Kidney epithelial cell (primary cell): ENCODE measurements at regions not wholly inside any gene's neighbourhood (a gene's known extent, or its start where the extent isn't known, plus 50 kb on each side); places are given as distances from the start of the nearest gene placed in this dataset.

Experiments
- DNase-seq: peaks from one replicate; pipeline ENCODE4 v3.0.0-alpha.2; 2010; ENCODE audit warnings: low read depth
- H3K27me3 ChIP-seq: 2 replicates; pipeline ENCODE4 v1.6.0; 2011; ENCODE audit warnings: low read length; ENCODE audit not compliant: control insufficient read depth, insufficient read depth
- H3K36me3 ChIP-seq: 2 replicates; pipeline ENCODE4 v1.5.1; 2011; ENCODE audit warnings: low read length; ENCODE audit not compliant: control insufficient read depth, insufficient read depth
- H3K4me3 ChIP-seq: 2 replicates; pipeline ENCODE4 v1.5.1; 2011; ENCODE audit warnings: low read depth, mild to moderate bottlenecking, control low read depth, low read length
- CTCF ChIP-seq: IDR thresholded peaks from 2 replicates; pipeline ENCODE4 v1.5.1; 2011; ENCODE audit warnings: mild to moderate bottlenecking, moderate library complexity, low read length, control low read depth, inconsistent platforms; ENCODE audit not compliant: insufficient read depth, poor library complexity, severe bottlenecking

DNA sequence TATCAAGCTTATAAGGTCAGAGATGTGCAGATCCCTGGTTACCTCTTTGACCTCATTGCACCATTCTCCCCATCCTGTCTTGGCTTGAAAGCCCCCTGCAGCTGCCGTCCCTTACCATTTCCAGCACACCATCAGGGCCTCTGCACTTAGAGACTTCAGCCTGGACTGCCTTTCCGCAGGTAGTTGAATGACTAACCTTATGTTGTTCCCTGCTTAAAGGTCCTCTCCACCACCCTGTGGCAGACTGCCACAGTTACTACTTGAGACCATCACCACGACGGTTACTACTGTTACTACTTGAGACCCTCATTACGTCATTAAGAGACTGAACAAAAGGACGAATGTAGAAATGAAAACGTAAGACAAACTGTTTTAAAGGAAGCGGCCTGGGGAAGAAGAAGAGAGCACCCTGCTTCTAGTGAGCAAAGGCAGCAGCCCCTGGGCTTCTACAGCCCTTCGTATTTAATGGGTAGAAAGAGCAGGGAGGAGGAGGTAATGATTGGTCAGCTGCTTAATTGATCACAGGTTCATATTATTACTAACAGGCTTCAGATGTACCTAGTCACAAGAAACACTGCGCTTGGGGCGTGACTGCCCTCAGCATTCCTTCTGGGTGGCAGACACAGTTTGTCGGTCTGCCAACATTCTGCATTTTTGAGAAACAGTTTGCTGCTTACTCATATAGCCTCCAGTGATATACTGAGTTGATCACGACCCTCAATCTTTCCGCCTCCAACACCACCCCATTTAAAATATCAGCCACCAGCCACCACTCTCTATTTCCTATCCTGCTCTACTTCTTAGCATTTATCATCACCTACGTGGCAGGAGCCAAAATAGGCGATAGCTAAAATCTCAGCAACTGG lies 74.1 kb upstream of the PARD3 start:
- no peaks in the 10 kb centered on the region for H3K27me3 ChIP-seq
- DNase-seq = no peak
- no peaks in the 10 kb centered on the region for H3K36me3 ChIP-seq
- TF ChIP-seq CTCF = no peak
- no peak overlapping the region for H3K4me3 ChIP-seq

DNA sequence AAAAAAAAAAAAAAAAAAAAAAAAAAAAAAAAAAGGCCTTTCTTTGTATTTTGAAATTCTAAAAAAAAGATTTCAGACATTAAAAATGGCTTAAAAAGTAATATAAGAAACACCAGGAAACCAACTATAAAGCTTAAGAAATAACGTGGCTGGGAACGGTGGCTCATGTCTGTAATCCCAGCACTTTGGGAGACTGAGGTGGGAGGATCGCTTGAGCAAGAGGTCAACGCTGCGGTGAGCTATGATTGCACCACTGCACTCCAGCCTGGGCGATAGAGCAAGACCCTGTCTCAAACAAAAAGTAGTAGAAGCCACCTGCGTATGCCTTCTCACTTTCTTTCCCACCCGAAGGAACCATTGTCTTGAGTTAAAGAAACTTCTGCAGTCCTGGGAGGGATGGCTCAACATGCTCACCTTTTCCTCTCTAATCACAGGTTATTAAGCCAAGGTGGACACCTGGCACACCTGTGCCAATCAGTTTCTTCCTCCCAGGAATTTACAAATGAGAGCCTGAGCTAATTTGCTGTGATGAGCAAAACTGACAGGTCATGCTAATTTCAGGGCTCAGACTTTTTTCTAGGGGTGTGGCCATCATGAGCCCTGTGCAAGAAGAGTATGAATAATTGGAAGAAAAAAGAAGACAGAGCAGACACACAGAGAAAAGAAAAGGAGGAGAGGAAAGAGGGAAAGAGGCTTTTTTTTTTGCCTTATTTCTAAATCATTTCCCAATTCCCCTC lies 72.0 kb upstream of the PARD3 start:
- Histone ChIP-seq H3K36me3 (no peaks in the 10 kb centered on the region), H3K4me3 (no peak overlapping the region), H3K27me3 (no peaks in the 10 kb centered on the region)
- no peak for DNase-seq
- no peak for TF ChIP-seq CTCF

DNA sequence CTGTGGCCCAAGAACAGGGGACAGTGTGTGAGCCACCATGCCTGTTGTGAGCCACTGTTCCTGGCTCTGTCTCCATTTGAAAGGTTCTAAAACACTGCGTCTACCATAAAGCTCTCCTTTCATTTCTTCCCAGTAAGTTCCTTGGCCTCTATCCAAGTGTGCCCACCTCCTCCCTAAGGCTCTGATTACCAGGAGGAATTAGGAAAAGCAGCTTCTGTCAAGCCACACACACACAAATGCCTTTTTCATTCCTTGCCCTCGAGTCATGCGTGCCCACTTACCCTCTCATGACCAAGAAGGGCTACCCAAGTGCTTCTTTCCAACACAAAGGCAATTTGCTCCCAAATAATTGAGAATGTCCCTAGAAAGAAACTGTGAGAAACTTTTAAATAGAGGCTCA lies 70.8 kb upstream of the PARD3 start:
- DNase-seq = no peak
- Histone ChIP-seq H3K4me3 (no peak overlapping the region), H3K36me3 (no peaks in the 10 kb centered on the region), H3K27me3 (no peaks in the 10 kb centered on the region)
- TF ChIP-seq CTCF = no peak

GRCh38 chr10:34885011-34885410 lies 69.9 kb upstream of the PARD3 start:
- no peak for DNase-seq
- no peaks in the 10 kb centered on the region for H3K36me3 ChIP-seq
- no peak for TF ChIP-seq CTCF

DNA sequence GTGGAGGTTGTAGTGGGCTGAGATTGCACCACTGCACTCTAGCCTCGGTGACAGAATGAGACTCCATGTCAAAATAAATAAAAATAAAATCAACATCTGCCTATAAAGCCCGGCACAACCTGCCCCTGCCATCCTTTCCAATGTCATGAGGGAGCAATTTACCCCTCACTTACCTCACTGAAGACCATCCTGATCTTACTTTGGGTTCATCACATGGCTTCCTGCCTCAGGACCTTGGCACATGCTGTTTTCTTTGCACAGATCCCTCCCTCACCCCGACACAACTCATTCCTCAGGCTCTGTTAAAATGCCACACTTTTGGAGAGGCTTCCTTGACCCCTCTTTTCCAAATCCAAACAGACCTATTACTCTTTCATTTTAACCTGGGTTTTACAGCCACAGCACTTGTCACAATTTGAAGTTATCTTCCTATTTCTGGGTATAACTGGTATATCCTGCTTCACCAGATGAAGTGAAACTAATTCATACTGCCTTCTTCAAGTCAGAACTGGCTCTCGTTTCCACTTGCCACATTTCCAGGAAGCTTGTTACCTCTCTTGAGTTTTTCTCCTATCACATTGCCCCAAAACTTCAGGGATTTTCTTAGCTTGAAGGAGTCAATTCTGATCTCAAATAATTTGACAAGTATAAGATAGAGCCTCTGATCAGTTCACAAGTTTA lies 69.3 kb upstream of the PARD3 start:
- H3K4me3 ChIP-seq = no peak overlapping the region
- DNase-seq = no peak
- H3K27me3 ChIP-seq = no peaks in the 10 kb centered on the region
- TF ChIP-seq CTCF = no peak
- no peaks in the 10 kb centered on the region for H3K36me3 ChIP-seq

More at GRCh38 chr10:34885011-34885410, 69.9 kb upstream of the PARD3 start:
- Histone ChIP-seq H3K4me3 (no peak overlapping the region), H3K27me3 (no peaks in the 10 kb centered on the region)
